DMS 273 treated with DMSO at 0.1 percent for 48 hours (cell line): ENCODE measurements at regions not wholly inside any gene's neighbourhood (a gene's known extent, or its start where the extent isn't known, plus 50 kb on each side); places are given as distances from the start of the nearest gene placed in this dataset.
A peak's percentile ranks its signal among the peaks of the same experiment; 100 is the strongest.

Experiments used
- DNase-seq: peaks from one replicate; lab custom pipeline; 2025; lab: John Stamatoyannopoulos, UW

GRCh38 chr6:99868074-99868702 is 125.8 kb downstream of the MCHR2 start:
- peak; percentile 26 for DNase-seq
